Fibroblast of peridontal ligament (primary cell): ENCODE measurements at regions not wholly inside any gene's neighbourhood (a gene's known extent, or its start where the extent isn't known, plus 50 kb on each side); places are given as distances from the start of the nearest gene placed in this dataset.
A peak's percentile ranks its signal among the peaks of the same experiment; 100 is the strongest.

ENCODE experiments used
- DNase-seq: peaks from one replicate; pipeline ENCODE4 v3.0.0-alpha.2; 2010; ENCODE audit errors: extremely low read depth

- no peak for DNase-seq
Measured at GRCh38 chr14:71287567-71287966, 380.3 kb downstream of the PCNX1 start.

- DNase-seq, result no peak
Measured at GRCh38 chr14:71289536-71289935, 382.3 kb downstream of the PCNX1 start.

GRCh38 chr14:71290301-71290700, 383.0 kb downstream of the PCNX1 start:
- peak; percentile 23 for DNase-seq

GRCh38 chr14:71290960-71291466, 383.8 kb downstream of the PCNX1 start:
- peak; percentile 73 for DNase-seq

GRCh38 chr14:71296184-71296583, 388.9 kb downstream of the PCNX1 start:
- no peak for DNase-seq

- peak; percentile 30 for DNase-seq
Measured at GRCh38 chr14:71300566-71301330, 393.5 kb downstream of the PCNX1 start.

GRCh38 chr14:71301611-71302010, 394.4 kb downstream of the PCNX1 start:
- no peak for DNase-seq

- no peak for DNase-seq
Measured at GRCh38 chr14:71304690-71305089, 397.4 kb downstream of the PCNX1 start.

GRCh38 chr14:71308671-71309070, 401.4 kb downstream of the PCNX1 start:
- no peak for DNase-seq

- no peak for DNase-seq
Measured at GRCh38 chr14:71309756-71310155, 402.5 kb downstream of the PCNX1 start.

GRCh38 chr14:71311061-71311460, 403.8 kb downstream of the PCNX1 start:
- no peak for DNase-seq

- DNase-seq, result no peak
Measured at GRCh38 chr14:71314717-71315116, 407.5 kb downstream of the PCNX1 start.

- DNase-seq, result no peak
Measured at GRCh38 chr14:71317385-71318096, 410.3 kb downstream of the PCNX1 start.

GRCh38 chr14:71318097-71318459, 410.8 kb downstream of the PCNX1 start:
- DNase-seq, result no peak

GRCh38 chr14:71319666-71320065, 412.4 kb downstream of the PCNX1 start:
- peak; percentile 51 for DNase-seq

- peak; percentile 98 for DNase-seq
Measured at GRCh38 chr14:71320107-71320733, 413.0 kb downstream of the PCNX1 start, which contains the start of gene SIPA1L1. SIPA1L1 (plus strand) TSS chr14:71320476.

- peak; percentile 37 for DNase-seq
Measured at GRCh38 chr14:71320734-71321573, 413.7 kb downstream of the PCNX1 start.

- peak; percentile 51 for DNase-seq
Measured at GRCh38 chr14:71321574-71322315, 414.5 kb downstream of the PCNX1 start.

GRCh38 chr14:71322655-71323250, 415.5 kb downstream of the PCNX1 start:
- peak; percentile 83 for DNase-seq

GRCh38 chr14:71324767-71325272, 417.6 kb downstream of the PCNX1 start:
- DNase-seq, result no peak
